ENCODE measurements at regions not wholly inside any gene's neighbourhood (a gene's known extent, or its start where the extent isn't known, plus 50 kb on each side); places are given as distances from the start of the nearest gene placed in this dataset.

DNA sequence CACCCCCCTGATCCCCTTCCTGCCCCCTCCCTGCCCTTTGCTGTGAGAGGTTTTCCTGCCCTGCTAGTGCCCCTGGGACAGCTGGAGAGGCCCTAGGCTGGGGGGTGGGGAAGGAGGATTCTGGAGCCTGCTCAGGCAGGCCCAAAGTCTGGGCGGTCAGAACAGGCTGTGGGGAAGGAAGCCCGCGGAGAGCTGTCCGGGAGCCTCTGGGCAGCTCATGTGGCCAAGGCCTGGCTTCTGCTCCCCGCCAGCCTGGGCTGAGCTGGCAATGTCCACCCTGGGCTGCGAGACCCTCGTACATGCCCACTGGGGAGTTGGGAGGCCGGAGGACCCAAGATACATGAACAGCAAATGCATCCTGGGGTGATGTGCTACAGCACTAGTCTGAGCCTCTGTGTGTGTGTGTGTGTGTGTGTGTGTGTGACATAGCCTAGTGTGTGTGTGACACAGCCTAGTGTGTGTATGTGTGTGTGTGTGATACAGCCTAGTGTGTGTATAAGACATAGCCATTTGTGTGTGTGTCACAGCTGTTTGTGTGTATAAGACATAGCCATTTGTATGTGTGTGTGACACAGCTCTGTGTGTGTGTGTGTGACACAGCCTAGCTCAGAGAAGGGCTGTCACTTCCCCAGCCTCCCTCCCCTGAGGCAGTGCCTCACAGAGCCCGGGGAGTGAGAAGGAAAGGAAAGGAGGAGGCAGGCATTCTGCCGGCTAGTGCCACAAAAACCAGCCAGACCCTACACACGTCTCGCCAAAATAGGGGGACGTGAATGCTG, 201.4 kb upstream of the CIBAR2 start:
- H2BK5ac ChIP-seq (ENCODE audit: low read length), result peak overlapping the region; percentile 12
- H3K56ac ChIP-seq (ENCODE audit: low read length), result peak overlapping the region; percentile 77
- H4K8ac ChIP-seq (ENCODE audit: low read depth, low read length), result no peak overlapping the region
- no peak overlapping the region for H2BK15ac ChIP-seq (replicated peaks; ENCODE audit: low read depth)
- H3K27me3 ChIP-seq (ENCODE audit: insufficient read depth, low read length, poor library complexity), result no peaks in the 10 kb centered on the region
- H3K4ac ChIP-seq (ENCODE audit: low read depth, low read length), result no peak overlapping the region
- H3K23ac ChIP-seq (ENCODE audit: low read length), result peak overlapping the region; percentile 4
- no CpG with 5 or more reads among the region's 13 CpGs for WGBS (ENCODE audit: extremely low coverage, insufficient coverage, low lambda C conversion rate)
- no peak overlapping the region for H4K5ac ChIP-seq (ENCODE audit: low read length)
- H3K4me2 ChIP-seq (ENCODE audit: low read length), result no peak overlapping the region
- H3K9ac ChIP-seq (ENCODE audit: low read length), result peak overlapping the region; percentile 28
- no peak for DNase-seq
- H3K4me1 ChIP-seq (ENCODE audit: control insufficient read depth, low read depth, low read length), result peaks cover 11% of the 10 kb centered on the region
- H3K27ac ChIP-seq (ENCODE audit: low read depth, low read length), result peak overlapping the region; percentile 7
- no peak overlapping the region for H2BK120ac ChIP-seq (ENCODE audit: low read depth, low read length)
- H3K79me1 ChIP-seq (ENCODE audit: low read length), result peaks cover 3% of the 10 kb centered on the region
- H3K79me2 ChIP-seq (ENCODE audit: control insufficient read depth, insufficient read depth, low read length), result peaks cover 2% of the 10 kb centered on the region
- H3K36me3 ChIP-seq (ENCODE audit: control insufficient read depth, insufficient read depth, low read length), result no peaks in the 10 kb centered on the region
- H3K4me3 ChIP-seq (ENCODE audit: low read length), result no peak overlapping the region
- H3K18ac ChIP-seq (ENCODE audit: low read length), result peak overlapping the region; percentile 6
- peak overlapping the region; percentile 77 for H2AK5ac ChIP-seq (ENCODE audit: low read length)

- Histone ChIP-seq H4K5ac (ENCODE audit: low read length) (no peak overlapping the region), H3K4me2 (ENCODE audit: low read length) (no peak overlapping the region), H2AK5ac (ENCODE audit: low read length) (no peak overlapping the region), H3K4ac (ENCODE audit: low read depth, low read length) (no peak overlapping the region), H3K79me2 (ENCODE audit: control insufficient read depth, insufficient read depth, low read length) (peaks cover 2% of the 10 kb centered on the region), H4K8ac (ENCODE audit: low read depth, low read length) (no peak overlapping the region), H3K4me3 (ENCODE audit: low read length) (no peak overlapping the region), H3K9ac (ENCODE audit: low read length) (no peak overlapping the region), H3K56ac (ENCODE audit: low read length) (no peak overlapping the region), H2BK15ac (replicated peaks; ENCODE audit: low read depth) (no peak overlapping the region), H2BK5ac (ENCODE audit: low read length) (no peak overlapping the region), H2BK120ac (ENCODE audit: low read depth, low read length) (no peak overlapping the region), H3K36me3 (ENCODE audit: control insufficient read depth, insufficient read depth, low read length) (no peaks in the 10 kb centered on the region), H3K4me1 (ENCODE audit: control insufficient read depth, low read depth, low read length) (peaks cover 11% of the 10 kb centered on the region), H3K23ac (ENCODE audit: low read length) (no peak overlapping the region), H3K79me1 (ENCODE audit: low read length) (peaks cover 3% of the 10 kb centered on the region), H3K27me3 (ENCODE audit: insufficient read depth, low read length, poor library complexity) (no peaks in the 10 kb centered on the region), H3K27ac (ENCODE audit: low read depth, low read length) (no peak overlapping the region), H3K18ac (ENCODE audit: low read length) (no peak overlapping the region)
- no peak for DNase-seq
- no CpG with 5 or more reads among the region's 11 CpGs for WGBS (ENCODE audit: extremely low coverage, insufficient coverage, low lambda C conversion rate)
Observed at GRCh38 chr16:85314512-85314971, 202.3 kb upstream of the CIBAR2 start.

GRCh38 chr16:85315866-85316265, 203.6 kb upstream of the CIBAR2 start:
- Histone ChIP-seq H2BK15ac (replicated peaks; ENCODE audit: low read depth) (no peak overlapping the region), H2AK5ac (ENCODE audit: low read length) (no peak overlapping the region), H4K8ac (ENCODE audit: low read depth, low read length) (no peak overlapping the region), H3K23ac (ENCODE audit: low read length) (no peak overlapping the region), H3K27ac (ENCODE audit: low read depth, low read length) (no peak overlapping the region), H3K9ac (ENCODE audit: low read length) (no peak overlapping the region), H3K4me1 (ENCODE audit: control insufficient read depth, low read depth, low read length) (peaks cover 11% of the 10 kb centered on the region), H3K4me2 (ENCODE audit: low read length) (no peak overlapping the region), H3K79me2 (ENCODE audit: control insufficient read depth, insufficient read depth, low read length) (peaks cover 2% of the 10 kb centered on the region), H3K4me3 (ENCODE audit: low read length) (no peak overlapping the region), H3K27me3 (ENCODE audit: insufficient read depth, low read length, poor library complexity) (no peaks in the 10 kb centered on the region), H3K18ac (ENCODE audit: low read length) (no peak overlapping the region), H2BK120ac (ENCODE audit: low read depth, low read length) (no peak overlapping the region), H4K5ac (ENCODE audit: low read length) (no peak overlapping the region), H3K36me3 (ENCODE audit: control insufficient read depth, insufficient read depth, low read length) (no peaks in the 10 kb centered on the region), H3K56ac (ENCODE audit: low read length) (no peak overlapping the region), H2BK5ac (ENCODE audit: low read length) (no peak overlapping the region), H3K79me1 (ENCODE audit: low read length) (peaks cover 3% of the 10 kb centered on the region), H3K4ac (ENCODE audit: low read depth, low read length) (no peak overlapping the region)
- no peak for DNase-seq
- no CpG with 5 or more reads among the region's 14 CpGs for WGBS (ENCODE audit: extremely low coverage, insufficient coverage, low lambda C conversion rate)

DNA sequence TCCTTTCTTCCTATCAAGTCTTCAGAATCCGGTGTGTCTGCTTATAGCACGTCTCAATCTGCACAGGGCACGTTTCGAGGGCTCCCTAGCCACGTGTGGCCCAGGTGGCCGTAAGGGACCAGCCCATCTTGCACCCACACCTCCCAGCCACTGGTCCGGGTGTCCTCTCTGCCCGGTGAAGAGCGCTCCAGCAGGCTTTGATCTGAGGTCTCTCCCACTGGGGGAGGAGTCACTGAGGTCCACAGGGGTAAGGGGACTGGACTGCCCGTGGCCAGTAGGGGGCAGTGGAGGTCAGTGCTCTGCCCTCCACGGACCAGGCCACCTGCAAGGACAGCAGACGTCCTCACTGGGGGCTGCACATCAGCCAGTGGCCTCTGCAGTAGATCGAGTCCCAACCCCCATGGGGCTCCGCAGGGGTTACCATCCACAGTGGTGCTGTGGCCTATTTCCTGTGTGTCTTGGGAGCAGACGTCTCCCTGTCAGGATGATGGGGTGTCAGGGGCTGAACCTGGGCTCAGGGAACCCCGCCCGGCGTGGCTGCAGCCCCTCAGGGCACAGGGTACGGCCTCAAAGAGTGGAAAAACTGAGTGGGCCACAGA, 204.1 kb upstream of the CIBAR2 start:
- Histone ChIP-seq H4K5ac (ENCODE audit: low read length) (no peak overlapping the region), H3K27me3 (ENCODE audit: insufficient read depth, low read length, poor library complexity) (no peaks in the 10 kb centered on the region), H2BK5ac (ENCODE audit: low read length) (no peak overlapping the region), H2BK15ac (replicated peaks; ENCODE audit: low read depth) (no peak overlapping the region), H3K4me1 (ENCODE audit: control insufficient read depth, low read depth, low read length) (peaks cover 7% of the 10 kb centered on the region), H3K18ac (ENCODE audit: low read length) (no peak overlapping the region), H3K4me3 (ENCODE audit: low read length) (no peak overlapping the region), H3K4me2 (ENCODE audit: low read length) (no peak overlapping the region), H3K27ac (ENCODE audit: low read depth, low read length) (no peak overlapping the region), H3K36me3 (ENCODE audit: control insufficient read depth, insufficient read depth, low read length) (no peaks in the 10 kb centered on the region), H3K23ac (ENCODE audit: low read length) (no peak overlapping the region), H4K8ac (ENCODE audit: low read depth, low read length) (no peak overlapping the region), H3K9ac (ENCODE audit: low read length) (no peak overlapping the region), H2AK5ac (ENCODE audit: low read length) (no peak overlapping the region), H3K56ac (ENCODE audit: low read length) (peak overlapping the region; percentile 56), H3K79me1 (ENCODE audit: low read length) (peaks cover 3% of the 10 kb centered on the region), H2BK120ac (ENCODE audit: low read depth, low read length) (no peak overlapping the region), H3K4ac (ENCODE audit: low read depth, low read length) (no peak overlapping the region), H3K79me2 (ENCODE audit: control insufficient read depth, insufficient read depth, low read length) (peaks cover 2% of the 10 kb centered on the region)
- WGBS (ENCODE audit: extremely low coverage, insufficient coverage, low lambda C conversion rate), result no CpG with 5 or more reads among the region's 19 CpGs
- DNase-seq, result peak; percentile 86

- no CpG with 5 or more reads among the region's 9 CpGs for WGBS (ENCODE audit: extremely low coverage, insufficient coverage, low lambda C conversion rate)
- Histone ChIP-seq H3K27me3 (ENCODE audit: insufficient read depth, low read length, poor library complexity) (no peaks in the 10 kb centered on the region), H3K79me1 (ENCODE audit: low read length) (peaks cover 3% of the 10 kb centered on the region)
Observed at GRCh38 chr16:85316944-85317343, 204.7 kb upstream of the CIBAR2 start.

More at GRCh38 chr16:85316944-85317343, 204.7 kb upstream of the CIBAR2 start:
- no peak overlapping the region for H2AK5ac ChIP-seq (ENCODE audit: low read length)
- no peak overlapping the region for H4K8ac ChIP-seq (ENCODE audit: low read depth, low read length)
- no peak overlapping the region for H3K23ac ChIP-seq (ENCODE audit: low read length)
- H3K18ac ChIP-seq (ENCODE audit: low read length), result no peak overlapping the region
- H3K27ac ChIP-seq (ENCODE audit: low read depth, low read length), result no peak overlapping the region
- H4K5ac ChIP-seq (ENCODE audit: low read length), result no peak overlapping the region
- H3K4me3 ChIP-seq (ENCODE audit: low read length), result no peak overlapping the region
- no peak overlapping the region for H2BK5ac ChIP-seq (ENCODE audit: low read length)
- no peak overlapping the region for H3K56ac ChIP-seq (ENCODE audit: low read length)
- H2BK15ac ChIP-seq (replicated peaks; ENCODE audit: low read depth), result no peak overlapping the region
- H3K9ac ChIP-seq (ENCODE audit: low read length), result no peak overlapping the region
- H3K79me2 ChIP-seq (ENCODE audit: control insufficient read depth, insufficient read depth, low read length), result peaks cover 2% of the 10 kb centered on the region
- H3K4ac ChIP-seq (ENCODE audit: low read depth, low read length), result no peak overlapping the region
- DNase-seq, result no peak
- no peak overlapping the region for H2BK120ac ChIP-seq (ENCODE audit: low read depth, low read length)
- peaks cover 9% of the 10 kb centered on the region for H3K4me1 ChIP-seq (ENCODE audit: control insufficient read depth, low read depth, low read length)
- H3K36me3 ChIP-seq (ENCODE audit: control insufficient read depth, insufficient read depth, low read length), result no peaks in the 10 kb centered on the region
- H3K4me2 ChIP-seq (ENCODE audit: low read length), result no peak overlapping the region

Measured in mesendoderm (in vitro differentiated cells).